GM19239 (cell line): ENCODE measurements at regions not wholly inside any gene's neighbourhood (a gene's known extent, or its start where the extent isn't known, plus 50 kb on each side); places are given as distances from the start of the nearest gene placed in this dataset.

Source experiments
- DNase-seq: peaks from one replicate; pipeline ENCODE4 v3.0.0; 2011; ENCODE audit warnings: low spot score; ENCODE audit not compliant: insufficient read length
- FAIRE-seq: peaks from 2 replicates; lab custom pipeline; 2011; peaks lifted over from hg19 to GRCh38; lab: Jason Lieb, UNC

- DNase-seq (no peak), FAIRE-seq (no peak)
Observed at GRCh38 chr1:188402986-188403385, 1574.2 kb downstream of the PLA2G4A start.

- DNase-seq, result no peak
- no peak for FAIRE-seq
Observed at GRCh38 chr1:188406636-188407035, 1577.9 kb downstream of the PLA2G4A start.

GRCh38 chr1:188420177-188420576 lies 1591.4 kb downstream of the PLA2G4A start:
- DNase-seq (no peak), FAIRE-seq (no peak)

GRCh38 chr1:188423073-188423472 lies 1594.3 kb downstream of the PLA2G4A start:
- no peak for FAIRE-seq
- DNase-seq, result no peak

- FAIRE-seq (no peak), DNase-seq (no peak)
Observed at GRCh38 chr1:188424176-188424575, 1595.4 kb downstream of the PLA2G4A start.

GRCh38 chr1:188425687-188426086 lies 1596.9 kb downstream of the PLA2G4A start:
- FAIRE-seq (no peak), DNase-seq (no peak)

- FAIRE-seq (no peak), DNase-seq (no peak)
Observed at GRCh38 chr1:188426561-188426960, 1597.8 kb downstream of the PLA2G4A start.

GRCh38 chr1:188427642-188428041 lies 1598.9 kb downstream of the PLA2G4A start:
- DNase-seq (no peak), FAIRE-seq (no peak)

- DNase-seq, result no peak
- no peak for FAIRE-seq
Observed at GRCh38 chr1:188429386-188429785, 1600.6 kb downstream of the PLA2G4A start.

GRCh38 chr1:188432427-188432826 lies 1603.7 kb downstream of the PLA2G4A start:
- DNase-seq (no peak), FAIRE-seq (no peak)

- DNase-seq (no peak), FAIRE-seq (no peak)
Observed at GRCh38 chr1:188433425-188433824, 1604.7 kb downstream of the PLA2G4A start.

- no peak for FAIRE-seq
- no peak for DNase-seq
Observed at GRCh38 chr1:188444526-188444925, 1615.8 kb downstream of the PLA2G4A start.

- FAIRE-seq (no peak), DNase-seq (no peak)
Observed at GRCh38 chr1:188462837-188463236, 1634.1 kb downstream of the PLA2G4A start.

- FAIRE-seq, result no peak
- DNase-seq, result no peak
Observed at GRCh38 chr1:188463919-188464318, 1635.2 kb downstream of the PLA2G4A start.

- DNase-seq (no peak), FAIRE-seq (no peak)
Observed at GRCh38 chr1:188466539-188466938, 1637.8 kb downstream of the PLA2G4A start.

GRCh38 chr1:188476606-188477005 lies 1647.9 kb downstream of the PLA2G4A start:
- DNase-seq (no peak), FAIRE-seq (no peak)

- FAIRE-seq (no peak), DNase-seq (no peak)
Observed at GRCh38 chr1:188489336-188490112, 1660.8 kb downstream of the PLA2G4A start.

- FAIRE-seq, result no peak
- no peak for DNase-seq
Observed at GRCh38 chr1:188496506-188496905, 1667.8 kb downstream of the PLA2G4A start.

- FAIRE-seq, result no peak
- DNase-seq, result no peak
Observed at GRCh38 chr1:188497020-188497419, 1668.3 kb downstream of the PLA2G4A start.

- FAIRE-seq (no peak), DNase-seq (no peak)
Observed at GRCh38 chr1:188499690-188500089, 1670.9 kb downstream of the PLA2G4A start.

- FAIRE-seq (no peak), DNase-seq (no peak)
Observed at GRCh38 chr1:188514917-188515316, 1686.2 kb downstream of the PLA2G4A start.

- FAIRE-seq (no peak), DNase-seq (no peak)
Observed at GRCh38 chr1:188517139-188517538, 1688.4 kb downstream of the PLA2G4A start.
